NCI-H748 (cell line): ENCODE measurements at regions not wholly inside any gene's neighbourhood (a gene's known extent, or its start where the extent isn't known, plus 50 kb on each side); places are given as distances from the start of the nearest gene placed in this dataset.
"Not testable (repeated sequence)": the region's sequence is repeated elsewhere in the genome, so short reads cannot be mapped to it uniquely, and the experiment has no call there.

Experiments
- DNase-seq: peaks from one replicate; lab custom pipeline; 2025; ENCODE audit not compliant: unreplicated experiment; lab: John Stamatoyannopoulos, UW

DNA sequence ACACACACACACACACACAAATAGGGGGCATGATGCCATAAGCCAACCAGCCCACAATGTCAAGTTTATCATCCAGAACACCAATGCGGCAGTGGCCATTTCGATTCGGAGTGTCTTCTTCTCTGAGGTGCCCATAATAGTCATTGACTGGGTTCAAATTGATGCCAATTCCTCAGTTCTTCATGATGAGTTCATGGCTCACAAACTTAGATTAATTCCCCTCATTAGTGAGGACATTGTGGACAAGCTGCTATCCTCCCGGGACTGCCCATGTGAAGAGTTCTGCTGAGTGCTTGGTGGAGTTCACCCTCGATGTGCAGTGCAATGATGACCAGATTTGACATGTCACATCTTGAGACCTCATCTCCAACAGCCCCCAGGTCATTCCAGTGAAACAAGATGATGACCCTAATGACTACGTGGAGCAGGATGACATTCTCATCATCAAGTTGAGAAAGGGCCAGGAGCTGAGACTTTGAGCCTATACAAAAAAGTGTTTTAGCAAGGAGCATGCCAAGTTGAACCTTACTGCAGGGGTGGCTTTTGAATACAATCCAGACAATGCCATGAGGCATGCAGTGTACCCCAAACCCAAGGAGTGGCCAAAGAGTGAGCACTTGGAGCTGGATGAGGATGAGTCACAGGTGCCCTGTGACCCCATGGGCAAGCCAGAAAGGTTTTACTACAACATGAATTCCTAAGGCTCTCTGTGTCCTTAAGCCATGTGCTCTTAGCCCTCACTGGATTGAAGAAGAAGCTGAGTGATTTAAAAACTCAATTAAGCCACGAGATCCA is 211.6 kb upstream of the SAMSN1 start:
- DNase-seq = no peak

DNA sequence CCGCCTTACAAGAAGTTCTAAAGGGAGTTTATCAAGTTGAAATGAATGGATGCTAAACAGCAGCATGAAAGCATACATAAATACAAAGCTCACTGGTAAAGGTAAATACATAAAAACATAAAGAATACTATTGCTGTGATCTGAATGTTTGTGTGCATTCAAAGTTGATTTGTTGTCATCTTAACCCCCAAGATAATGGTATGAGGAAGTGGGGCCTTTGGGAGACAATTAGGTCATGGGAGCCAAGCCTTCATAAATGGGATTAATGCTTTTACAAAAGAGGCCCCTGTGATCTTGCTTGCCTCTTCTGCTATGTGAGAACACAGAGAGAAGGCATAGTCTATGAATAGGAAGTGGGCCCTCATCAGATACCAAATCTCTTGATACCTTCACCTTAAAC is 209.0 kb upstream of the SAMSN1 start:
- DNase-seq = no peak

DNA sequence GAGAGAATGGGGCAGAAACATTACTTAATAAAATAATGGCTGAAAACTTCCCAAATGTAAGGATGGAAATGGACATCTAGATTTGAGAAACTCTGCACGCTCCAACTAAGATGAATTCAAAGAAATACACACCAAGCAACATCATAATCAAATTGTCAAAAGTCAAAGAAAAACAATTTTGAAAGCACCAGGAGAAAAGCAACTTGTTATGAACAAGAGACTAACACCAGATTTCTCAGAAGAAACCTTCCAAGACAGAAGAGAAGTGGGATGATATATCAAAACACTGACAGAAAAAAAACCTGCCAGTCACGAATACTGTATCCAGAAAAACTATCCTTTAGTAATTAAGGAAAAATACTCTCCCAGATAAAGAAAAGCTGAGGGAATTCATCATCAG is 208.6 kb upstream of the SAMSN1 start:
- DNase-seq = no peak

DNA sequence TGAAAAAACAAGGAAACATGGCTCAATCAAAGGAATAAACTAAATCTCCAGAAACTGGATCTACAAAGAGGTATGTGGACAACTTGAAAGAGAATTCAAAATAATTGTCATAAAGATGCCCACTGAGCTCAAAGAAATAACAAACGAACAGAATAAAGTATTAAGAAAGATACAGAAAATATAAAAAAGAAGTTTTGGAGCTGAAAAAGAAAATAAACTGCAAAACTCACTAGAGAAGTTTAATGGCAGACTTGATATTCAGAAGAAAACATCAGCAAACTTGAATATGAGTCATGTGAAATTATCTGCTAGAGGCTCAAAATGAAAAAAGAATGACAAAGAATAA is 208.1 kb upstream of the SAMSN1 start:
- no peak for DNase-seq

DNA sequence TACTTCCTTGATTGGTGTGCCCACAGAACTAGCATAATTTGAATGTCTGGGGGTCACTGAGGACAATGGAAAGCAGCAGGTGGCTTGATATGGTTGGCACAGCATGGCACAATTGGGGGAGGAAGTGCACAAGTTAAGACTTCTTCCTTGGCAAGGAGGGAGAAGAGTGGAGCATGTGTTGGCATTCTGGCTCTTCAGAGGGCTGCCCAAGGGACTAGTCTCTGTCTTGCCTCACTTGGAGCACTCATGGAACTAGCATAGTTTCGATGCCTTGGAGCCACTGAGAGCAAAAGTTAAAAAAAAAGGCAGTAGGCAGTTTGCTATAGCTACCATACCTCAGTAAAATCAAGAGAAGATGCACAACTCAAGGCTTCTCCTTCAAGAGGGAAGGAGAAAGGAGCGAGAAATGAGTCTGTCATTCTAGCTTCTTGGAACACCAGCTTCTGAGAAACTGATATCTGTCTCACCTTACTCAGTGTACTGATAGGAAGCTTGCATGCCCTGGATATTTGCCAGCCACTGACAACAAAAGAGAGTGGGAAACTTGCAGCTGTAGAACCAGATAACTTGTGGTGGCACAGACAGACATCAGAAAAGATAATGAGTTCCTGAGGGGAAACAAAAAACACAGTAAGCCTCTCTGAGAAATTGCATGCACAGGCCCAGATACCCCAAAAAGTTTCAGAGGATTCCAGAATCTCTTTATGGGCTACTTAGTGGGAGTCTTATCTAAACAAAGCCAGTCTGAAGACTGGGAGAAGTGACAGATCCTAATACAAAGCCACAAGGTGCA is 207.5 kb upstream of the SAMSN1 start:
- no peak for DNase-seq

DNA sequence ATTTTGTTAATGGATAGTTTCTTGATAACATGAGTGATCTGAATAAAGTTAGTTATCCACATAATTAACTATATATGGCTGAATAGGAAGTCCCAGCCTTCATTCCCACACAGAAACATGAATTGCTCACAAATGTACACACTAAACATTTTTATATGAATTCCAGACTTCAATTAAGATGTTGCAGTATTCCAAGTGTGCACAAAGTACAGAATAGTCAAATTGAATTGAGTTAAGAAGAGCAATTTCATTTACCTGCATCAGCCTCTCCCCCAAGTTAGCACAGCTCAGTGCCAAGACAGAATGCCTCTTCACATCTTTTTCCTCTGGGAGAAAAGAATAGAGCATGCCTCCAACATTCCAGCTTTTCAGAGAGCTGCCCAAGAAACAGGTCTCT is 207.0 kb upstream of the SAMSN1 start:
- DNase-seq = no peak

DNA sequence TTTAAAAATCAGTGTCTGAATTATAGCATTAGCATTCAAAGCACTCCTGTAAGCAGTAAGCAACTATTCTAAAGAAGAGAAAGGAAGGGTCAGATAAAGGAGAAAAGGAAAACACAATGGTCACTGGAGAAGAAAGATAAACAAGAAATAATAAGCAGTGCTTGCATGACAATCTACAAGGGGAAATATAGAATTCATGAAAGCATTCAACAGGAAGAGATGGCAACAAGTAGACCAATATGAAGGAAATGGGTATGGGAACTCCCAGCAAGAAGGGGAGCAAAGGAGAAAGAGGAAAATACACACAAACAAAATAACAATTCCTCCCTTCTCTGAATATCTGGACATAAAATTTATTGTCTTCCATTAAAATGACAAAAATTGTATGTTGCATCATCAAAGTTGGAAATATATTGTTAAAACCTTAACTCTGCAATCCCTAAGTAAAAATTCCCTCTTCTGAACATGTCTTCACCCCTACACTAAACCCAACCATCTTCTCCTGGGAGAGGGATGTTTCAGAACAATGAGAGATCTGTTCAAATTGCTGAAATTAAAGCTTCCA is 206.3 kb upstream of the SAMSN1 start:
- DNase-seq = no peak

DNA sequence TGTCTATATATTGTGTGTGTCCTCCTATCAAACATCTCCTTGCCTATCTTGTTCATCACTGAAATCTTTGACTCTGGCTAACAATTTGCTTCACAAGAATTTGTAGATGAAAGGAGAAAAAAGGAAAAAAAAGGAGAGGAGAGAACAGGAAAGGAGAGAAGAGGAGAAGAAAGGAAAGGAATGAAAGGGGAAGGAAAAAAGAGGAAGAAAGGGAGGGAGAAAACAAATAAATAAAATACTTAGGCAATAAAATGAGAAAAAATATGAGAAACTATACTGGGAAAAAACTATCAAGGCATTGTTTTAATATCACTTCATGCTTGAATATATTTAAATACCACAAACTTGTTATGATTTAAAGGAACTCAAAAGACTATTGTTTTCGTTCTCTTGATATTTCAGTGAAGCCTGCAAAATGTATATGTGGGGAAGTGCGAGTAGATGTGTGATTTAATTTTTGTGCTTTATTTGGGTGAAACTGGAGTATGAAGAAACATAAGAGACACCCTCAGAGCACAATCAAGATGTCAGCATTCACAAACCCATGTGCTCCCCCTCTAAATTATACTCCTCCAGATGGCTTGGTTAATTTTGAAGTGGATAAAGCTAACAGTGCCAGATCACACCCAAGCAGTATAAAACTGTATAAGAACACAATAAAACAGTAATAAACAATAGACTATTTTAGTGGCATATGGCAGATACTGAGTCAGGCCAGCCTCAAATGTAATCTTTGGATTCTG is 205.7 kb upstream of the SAMSN1 start:
- no peak for DNase-seq

DNA sequence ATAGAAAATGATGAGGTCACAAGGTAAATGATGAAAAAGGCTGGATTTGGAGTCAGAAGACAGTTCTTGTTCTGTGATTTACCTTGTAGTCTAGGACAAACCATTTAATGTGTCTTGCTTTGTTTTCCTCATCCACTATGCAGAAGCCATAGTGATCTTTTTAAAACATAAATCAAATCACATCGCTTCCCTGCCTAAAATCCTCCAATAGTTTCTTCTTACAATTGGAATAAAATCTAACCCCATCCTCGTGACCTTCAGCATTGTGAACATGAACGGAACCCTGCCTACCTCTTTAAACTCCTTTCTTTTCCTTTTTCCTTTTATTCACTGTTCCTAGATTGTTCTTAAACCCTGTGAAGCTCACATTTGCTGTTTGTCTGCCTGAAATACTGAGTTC is 204.9 kb upstream of the SAMSN1 start:
- no peak for DNase-seq

DNA sequence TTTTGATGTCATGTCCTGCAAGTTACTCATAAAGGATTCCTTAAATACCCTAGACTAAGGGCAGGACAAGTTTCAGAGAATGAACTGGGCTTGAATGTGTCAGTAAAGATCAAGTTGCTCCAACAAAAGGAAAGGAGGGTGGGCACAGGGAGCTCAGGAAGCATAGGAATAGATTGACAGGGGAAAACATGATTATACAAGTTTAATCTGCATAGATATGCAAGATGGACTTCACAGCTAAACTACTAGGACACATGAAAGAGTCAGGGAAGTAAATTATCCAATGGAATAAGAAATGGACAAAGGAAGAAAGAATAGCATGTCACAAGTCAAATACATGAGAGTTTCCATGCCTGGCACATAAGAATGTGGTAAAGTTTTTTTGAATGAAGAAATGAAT is 203.9 kb upstream of the SAMSN1 start:
- DNase-seq = no peak

DNA sequence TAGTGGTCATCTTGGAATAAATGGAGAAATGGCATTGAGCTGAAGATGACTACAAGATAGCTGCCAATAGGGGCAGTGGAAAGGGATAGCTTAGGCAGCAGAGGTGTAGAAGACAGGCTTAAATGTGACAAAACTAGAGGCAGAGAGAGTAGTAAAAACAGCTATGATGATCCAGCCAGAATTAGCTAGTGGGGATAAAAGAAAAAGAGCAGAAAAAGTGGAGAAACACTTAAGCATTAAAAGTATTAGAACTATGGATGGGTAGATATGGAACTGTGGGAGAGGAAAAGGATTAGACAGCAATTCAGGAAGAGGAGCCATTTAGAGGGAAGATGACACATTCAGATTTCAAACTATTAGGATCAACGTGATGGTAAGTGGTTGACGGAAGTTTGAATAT is 202.5 kb upstream of the SAMSN1 start:
- DNase-seq = no peak

DNA sequence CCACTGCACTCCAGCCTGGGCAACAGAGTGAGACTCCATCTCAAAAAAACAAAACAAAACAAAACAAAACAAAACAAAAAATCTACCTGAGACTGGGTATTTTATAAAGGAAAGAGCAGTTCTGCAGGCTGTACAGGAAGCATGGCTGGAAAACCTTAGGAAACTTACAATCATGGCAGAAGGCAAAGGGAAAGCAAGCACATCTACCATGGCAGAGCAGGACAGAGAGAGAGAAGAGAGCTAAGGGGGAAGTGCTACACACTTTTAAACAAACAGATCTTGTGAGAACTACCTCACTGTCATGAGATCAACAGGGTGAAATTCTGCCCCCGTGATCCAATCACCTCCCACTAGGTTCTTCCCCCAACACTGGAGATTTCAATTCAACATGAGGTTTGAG is 198.3 kb upstream of the SAMSN1 start:
- no peak for DNase-seq

DNA sequence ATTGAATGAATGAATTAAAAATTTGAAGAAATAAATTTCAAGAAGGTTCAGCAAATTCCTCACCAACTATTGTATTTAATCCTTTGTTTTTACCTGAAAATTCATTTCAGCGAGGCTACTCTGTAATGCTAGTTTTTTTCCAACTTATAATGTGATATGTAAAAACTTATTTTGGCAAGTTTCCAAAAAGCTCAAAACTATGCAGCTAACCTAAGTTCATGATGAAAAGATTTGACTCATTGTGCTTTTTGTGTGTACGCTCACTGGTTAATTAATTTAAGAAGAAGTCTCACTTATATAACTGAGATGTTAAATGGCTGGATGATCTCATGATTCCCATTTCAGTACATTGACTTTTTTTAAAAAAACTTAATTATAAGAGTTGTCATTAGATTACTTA is 196.0 kb upstream of the SAMSN1 start:
- DNase-seq = no peak

DNA sequence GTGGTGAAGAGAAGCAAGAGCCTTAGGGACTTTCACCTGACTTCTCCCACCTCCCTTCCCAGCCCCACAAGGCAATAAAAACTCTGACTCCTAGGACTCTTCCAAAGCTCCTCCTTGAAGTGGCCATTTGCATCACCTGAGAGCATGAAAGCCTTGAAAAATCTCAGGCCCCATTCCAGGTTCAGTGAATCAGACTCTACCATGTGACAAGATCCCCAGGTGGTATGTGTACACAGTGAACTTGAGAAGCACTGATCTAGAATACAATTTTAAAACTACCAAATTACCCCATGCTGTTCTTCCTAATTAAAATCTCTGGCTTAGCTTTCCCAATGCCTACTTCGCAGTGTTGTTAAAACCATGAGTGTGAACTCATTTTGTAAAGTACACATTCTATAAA is 195.1 kb upstream of the SAMSN1 start:
- DNase-seq = peak; percentile 12

DNA sequence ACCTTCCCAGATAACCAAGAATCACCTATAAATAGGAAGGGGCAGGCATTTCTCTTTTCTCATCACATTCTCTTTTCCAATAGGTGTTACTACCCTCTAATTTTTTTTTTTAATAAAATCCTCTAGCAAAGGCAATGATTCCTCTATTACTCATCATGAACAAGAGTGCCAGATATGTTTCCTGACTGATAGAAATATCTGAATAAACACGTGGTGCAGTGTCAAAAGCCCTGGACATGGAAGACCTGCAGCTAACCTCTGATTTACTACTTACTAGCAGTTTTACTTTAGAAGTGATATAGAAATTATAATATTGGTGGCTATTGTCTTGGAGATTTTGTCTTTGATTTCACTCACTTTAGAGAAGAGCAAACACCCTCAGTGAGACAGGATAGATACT is 194.6 kb upstream of the SAMSN1 start:
- DNase-seq = no peak

DNA sequence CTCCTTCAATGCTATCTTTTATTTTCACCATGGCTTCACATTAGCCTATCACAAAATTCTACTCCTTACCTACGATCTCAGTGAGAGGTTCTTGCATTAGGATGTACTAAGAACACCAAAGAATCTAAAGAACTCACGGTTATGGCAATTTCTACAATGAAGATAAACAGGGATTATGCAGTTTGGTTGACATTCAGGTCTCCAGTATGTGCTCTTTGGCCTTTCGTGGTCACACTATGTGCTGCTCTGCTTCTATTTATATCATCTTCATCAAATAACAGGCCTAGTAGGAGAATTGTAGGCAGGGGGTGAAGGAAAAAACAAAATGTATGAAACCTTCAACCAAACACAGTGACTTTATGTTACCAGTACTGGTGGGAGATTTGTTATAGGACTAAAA is 194.0 kb upstream of the SAMSN1 start:
- no peak for DNase-seq

DNA sequence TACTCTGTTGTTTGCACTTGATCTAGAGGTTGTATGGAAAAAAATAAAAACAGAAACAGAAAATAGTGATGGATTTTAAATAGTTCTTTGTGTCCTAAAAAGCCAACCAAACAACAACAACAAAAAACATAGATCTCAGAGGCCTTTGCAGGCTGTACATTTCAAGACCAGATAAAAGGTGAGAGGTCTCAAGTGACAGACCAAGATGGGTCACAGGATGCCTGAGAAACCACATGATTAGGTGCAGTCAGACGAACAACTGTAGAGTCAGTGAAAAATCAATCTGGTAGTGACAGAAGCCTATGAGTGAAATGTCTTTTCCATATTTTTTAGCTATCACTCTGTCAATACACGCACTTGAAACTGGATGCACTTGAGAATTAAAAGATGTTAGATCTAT is 193.5 kb upstream of the SAMSN1 start:
- DNase-seq = no peak

DNA sequence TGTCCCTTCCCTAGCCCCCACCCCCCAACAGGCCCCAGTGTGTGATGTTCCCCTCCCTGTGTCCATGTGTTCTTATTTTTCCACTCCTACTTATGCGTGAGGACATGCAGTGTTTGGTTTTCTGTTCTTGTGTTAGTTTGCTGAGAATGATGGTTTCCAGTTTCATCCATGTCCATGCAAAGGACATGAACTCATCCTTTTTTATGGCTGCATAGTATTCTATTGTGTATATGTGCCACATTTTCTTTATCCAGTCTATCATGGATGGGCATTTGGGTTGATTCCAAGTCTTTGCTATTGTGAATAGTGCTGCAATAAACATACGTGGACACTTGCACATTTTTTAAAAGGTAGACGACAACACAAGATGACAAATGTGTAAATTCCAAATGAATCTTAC is 192.5 kb upstream of the SAMSN1 start:
- not testable (repeated sequence) for DNase-seq

DNA sequence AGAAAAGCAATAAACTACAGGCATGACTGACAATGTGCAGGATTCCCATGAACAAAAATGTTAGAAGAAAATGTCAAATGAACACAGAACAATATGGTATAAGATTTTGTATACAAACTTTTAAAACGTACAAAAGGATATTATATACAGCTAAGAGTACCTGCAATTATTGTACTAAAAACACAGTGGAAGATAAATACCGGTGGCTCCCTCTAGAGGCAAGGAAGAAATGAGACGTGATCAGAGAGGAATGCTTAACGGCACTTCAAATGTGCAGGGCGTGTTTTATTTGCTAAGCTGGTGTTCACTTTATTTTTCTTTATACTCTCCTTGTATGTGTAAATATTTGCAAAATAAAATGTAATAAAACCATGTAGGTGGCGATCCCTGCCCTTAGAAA is 191.8 kb upstream of the SAMSN1 start:
- peak; percentile 61 for DNase-seq

DNA sequence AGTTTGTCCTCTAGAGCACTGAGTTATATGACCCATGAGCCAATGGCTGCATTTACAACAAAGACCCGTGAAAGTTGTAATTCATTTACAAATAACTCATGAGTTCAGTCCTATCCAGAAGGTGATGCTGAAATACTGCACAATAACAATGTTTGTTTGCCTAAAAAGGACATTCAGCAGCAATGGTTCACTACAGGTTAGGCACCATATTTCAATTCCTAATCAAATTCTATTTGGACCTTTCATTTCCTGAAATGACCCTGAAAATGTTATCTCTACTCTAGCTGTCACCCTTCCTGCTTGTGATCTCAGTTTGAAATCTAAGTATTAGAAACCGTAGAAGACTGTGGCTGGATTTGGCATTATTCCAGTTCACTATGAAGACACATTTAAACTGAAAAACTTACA is 191.2 kb upstream of the SAMSN1 start:
- DNase-seq = no peak

DNA sequence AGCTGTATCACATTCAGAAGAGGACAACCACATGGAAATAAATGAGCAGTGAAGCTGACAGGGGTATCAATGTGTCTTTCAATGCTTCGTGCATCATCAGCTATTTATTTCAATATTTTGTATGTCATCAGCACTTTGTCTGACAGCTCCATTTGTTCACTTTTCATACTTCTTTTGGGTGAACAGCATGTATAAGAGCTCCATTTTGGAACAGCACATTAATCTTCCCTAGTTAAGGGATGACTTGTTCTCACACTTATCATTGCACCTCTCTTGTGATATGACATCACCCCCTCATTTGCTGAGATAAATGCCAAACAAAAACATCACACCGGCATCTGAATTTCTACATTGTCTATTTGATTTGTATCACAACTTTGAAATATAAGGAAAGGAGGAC is 190.6 kb upstream of the SAMSN1 start:
- no peak for DNase-seq

DNA sequence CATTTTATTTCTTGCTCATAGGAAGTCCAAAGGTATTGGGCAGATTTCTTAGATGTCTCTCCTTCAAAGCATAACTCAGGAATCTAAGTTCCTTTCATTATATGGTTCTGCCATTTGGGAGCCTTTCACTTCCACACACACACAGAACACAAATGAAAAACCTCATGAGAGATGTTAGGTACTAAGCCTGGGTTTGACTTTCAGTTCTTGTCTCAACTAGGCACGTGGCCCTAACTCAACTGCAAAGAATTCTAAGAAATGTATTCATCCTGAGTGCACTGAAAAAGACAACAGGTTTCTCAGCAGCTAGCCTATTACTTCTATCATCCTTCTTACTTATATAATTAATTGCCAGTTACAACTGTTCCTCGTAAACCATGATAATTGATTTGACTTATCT is 190.0 kb upstream of the SAMSN1 start:
- no peak for DNase-seq
